ENCODE measurements at regions not wholly inside any gene's neighbourhood (a gene's known extent, or its start where the extent isn't known, plus 50 kb on each side); places are given as distances from the start of the nearest gene placed in this dataset.

- DNase-seq (no peak), ATAC-seq (no peak)
- H3K4me3 ChIP-seq, result no peak overlapping the region
- no peaks in the 10 kb centered on the region for H3K9me3 ChIP-seq
- WGBS, 2 donors, result 76% methylated on average over 8 of the region's 8 CpGs
- no peak for TF ChIP-seq CTCF (IDR thresholded peaks at IDR 0.05)
- intact Hi-C loops (cut with DNase I), result no loop called here
- no peaks in the 10 kb centered on the region for H3K4me1 ChIP-seq
- no peak overlapping the region for H3K27ac ChIP-seq
- H3K27me3 ChIP-seq, result peaks cover 0 to 24% (median 6%) of the 10 kb centered on the region in 7 donors
- no peaks in the 10 kb centered on the region for H3K36me3 ChIP-seq
These were observed 310.6 kb downstream of the DIRAS2 start for GRCh38 chr9:90331826-90332575.

GRCh38 chr9:90333226-90333625, 309.4 kb downstream of the DIRAS2 start:
- Histone ChIP-seq H3K4me1 (no peaks in the 10 kb centered on the region), H3K4me3 (no peak overlapping the region), H3K36me3 (no peaks in the 10 kb centered on the region), H3K27ac (no peak overlapping the region), H3K9me3 (no peaks in the 10 kb centered on the region), H3K27me3 (peaks cover 0 to 20% (median 6%) of the 10 kb centered on the region in 7 donors)
- intact Hi-C loops (cut with DNase I), result no loop called here
- DNase-seq (no peak), ATAC-seq (no peak)
- no peak for TF ChIP-seq CTCF (IDR thresholded peaks at IDR 0.05)
- 53 to 58% methylated on average over 2 of the region's 2 CpGs for WGBS, 2 donors

GRCh38 chr9:90340421-90340820, 302.2 kb downstream of the DIRAS2 start:
- TF ChIP-seq CTCF (IDR thresholded peaks at IDR 0.05), result no peak
- ATAC-seq (no peak), DNase-seq (no peak)
- peaks cover 0 to 6% (median 2%) of the 10 kb centered on the region in 7 donors for H3K27me3 ChIP-seq
- H3K27ac ChIP-seq, result no peak overlapping the region
- no peaks in the 10 kb centered on the region for H3K9me3 ChIP-seq
- H3K36me3 ChIP-seq, result no peaks in the 10 kb centered on the region
- intact Hi-C loops (cut with DNase I), result no loop called here
- H3K4me3 ChIP-seq, result no peak overlapping the region
- H3K4me1 ChIP-seq, result no peaks in the 10 kb centered on the region

- Histone ChIP-seq H3K9me3 (no peaks in the 10 kb centered on the region), H3K27ac (no peak overlapping the region), H3K27me3 (peaks cover 0 to 15% (median 4%) of the 10 kb centered on the region in 7 donors), H3K4me1 (no peaks in the 10 kb centered on the region), H3K36me3 (no peaks in the 10 kb centered on the region), H3K4me3 (no peak overlapping the region)
- DNase-seq (no peak), ATAC-seq (no peak)
- intact Hi-C loops (cut with DNase I), result no loop called here
- 76 to 80% methylated on average over 4 of the region's 4 CpGs for WGBS, 2 donors
- no peak for TF ChIP-seq CTCF (IDR thresholded peaks at IDR 0.05)
These were observed 300.0 kb downstream of the DIRAS2 start for GRCh38 chr9:90342607-90343006.
